Vagina (tissue), 2 donors: ENCODE measurements at regions not wholly inside any gene's neighbourhood (a gene's known extent, or its start where the extent isn't known, plus 50 kb on each side); places are given as distances from the start of the nearest gene placed in this dataset.

Experiments used
- POLR2A ChIP-seq, 2 donors: fragments of 450-650 bp; IDR thresholded peaks; one replicate each; pipeline ENCODE4 v1.6.1; 2017; ENCODE audit warnings: antibody characterized with exemption in 2 of 2, mild to moderate bottlenecking in 2 of 2, moderate library complexity in 2 of 2
- POLR2AphosphoS5 ChIP-seq, 2 donors: sonication (generic); formaldehyde crosslinking; IDR thresholded peaks; one replicate each; pipeline ENCODE4 v1.9.0; 2017; ENCODE audit warnings: antibody characterized with exemption in 2 of 2, mild to moderate bottlenecking in 2 of 2, low read depth in 1 of 2; ENCODE audit not compliant: insufficient read depth in 1 of 2
- TF ChIP-seq, protein P1 (sequence below), 3 experiments: fragments of 450-650 bp in 2 of 3; fragments of 200-600 bp in 1 of 3; sonication (generic) in 1 of 3; IDR thresholded peaks; one replicate each; pipeline ENCODE4 v1.5.1; 2017 to 2019; ENCODE audit warnings: antibody characterized with exemption in 3 of 3, mild to moderate bottlenecking in 2 of 3, moderate library complexity in 2 of 3

DNA sequence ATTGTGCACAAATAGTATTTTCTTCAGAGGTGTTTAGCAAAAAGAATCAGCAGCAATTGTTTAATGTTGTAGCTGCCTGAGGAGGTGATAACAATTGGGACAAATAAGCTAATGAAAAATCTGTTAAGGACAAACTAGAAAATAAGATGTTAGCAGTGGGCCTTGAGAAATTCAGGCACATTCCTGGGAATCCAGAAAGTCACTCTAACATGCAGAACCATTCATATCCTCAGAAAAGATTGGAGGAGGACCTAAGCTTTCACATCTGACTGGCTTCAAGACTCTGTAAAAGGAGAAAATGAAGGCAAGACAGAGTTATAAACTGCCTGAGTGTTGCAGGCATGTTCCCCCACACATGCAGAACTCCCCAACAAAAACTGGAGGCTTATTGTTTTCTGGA is 353.5 kb upstream of the RGPD4 start:
- TF ChIP-seq, protein P1, sequence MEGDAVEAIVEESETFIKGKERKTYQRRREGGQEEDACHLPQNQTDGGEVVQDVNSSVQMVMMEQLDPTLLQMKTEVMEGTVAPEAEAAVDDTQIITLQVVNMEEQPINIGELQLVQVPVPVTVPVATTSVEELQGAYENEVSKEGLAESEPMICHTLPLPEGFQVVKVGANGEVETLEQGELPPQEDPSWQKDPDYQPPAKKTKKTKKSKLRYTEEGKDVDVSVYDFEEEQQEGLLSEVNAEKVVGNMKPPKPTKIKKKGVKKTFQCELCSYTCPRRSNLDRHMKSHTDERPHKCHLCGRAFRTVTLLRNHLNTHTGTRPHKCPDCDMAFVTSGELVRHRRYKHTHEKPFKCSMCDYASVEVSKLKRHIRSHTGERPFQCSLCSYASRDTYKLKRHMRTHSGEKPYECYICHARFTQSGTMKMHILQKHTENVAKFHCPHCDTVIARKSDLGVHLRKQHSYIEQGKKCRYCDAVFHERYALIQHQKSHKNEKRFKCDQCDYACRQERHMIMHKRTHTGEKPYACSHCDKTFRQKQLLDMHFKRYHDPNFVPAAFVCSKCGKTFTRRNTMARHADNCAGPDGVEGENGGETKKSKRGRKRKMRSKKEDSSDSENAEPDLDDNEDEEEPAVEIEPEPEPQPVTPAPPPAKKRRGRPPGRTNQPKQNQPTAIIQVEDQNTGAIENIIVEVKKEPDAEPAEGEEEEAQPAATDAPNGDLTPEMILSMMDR (IDR thresholded peaks at IDR 0.05), result no peak
- TF ChIP-seq POLR2AphosphoS5 (IDR thresholded peaks at IDR 0.05; ENCODE audit: insufficient read depth in 1 of 2, low read depth in 1 of 2) (no peak), POLR2A (IDR thresholded peaks at IDR 0.05) (no peak)
